Fibroblast of gingiva (primary cell): ENCODE measurements at regions not wholly inside any gene's neighbourhood (a gene's known extent, or its start where the extent isn't known, plus 50 kb on each side); places are given as distances from the start of the nearest gene placed in this dataset.

ENCODE experiments used
- DNase-seq: peaks from one replicate; pipeline ENCODE4 v3.0.0-alpha.2; 2011; ENCODE audit warnings: low read depth

DNA sequence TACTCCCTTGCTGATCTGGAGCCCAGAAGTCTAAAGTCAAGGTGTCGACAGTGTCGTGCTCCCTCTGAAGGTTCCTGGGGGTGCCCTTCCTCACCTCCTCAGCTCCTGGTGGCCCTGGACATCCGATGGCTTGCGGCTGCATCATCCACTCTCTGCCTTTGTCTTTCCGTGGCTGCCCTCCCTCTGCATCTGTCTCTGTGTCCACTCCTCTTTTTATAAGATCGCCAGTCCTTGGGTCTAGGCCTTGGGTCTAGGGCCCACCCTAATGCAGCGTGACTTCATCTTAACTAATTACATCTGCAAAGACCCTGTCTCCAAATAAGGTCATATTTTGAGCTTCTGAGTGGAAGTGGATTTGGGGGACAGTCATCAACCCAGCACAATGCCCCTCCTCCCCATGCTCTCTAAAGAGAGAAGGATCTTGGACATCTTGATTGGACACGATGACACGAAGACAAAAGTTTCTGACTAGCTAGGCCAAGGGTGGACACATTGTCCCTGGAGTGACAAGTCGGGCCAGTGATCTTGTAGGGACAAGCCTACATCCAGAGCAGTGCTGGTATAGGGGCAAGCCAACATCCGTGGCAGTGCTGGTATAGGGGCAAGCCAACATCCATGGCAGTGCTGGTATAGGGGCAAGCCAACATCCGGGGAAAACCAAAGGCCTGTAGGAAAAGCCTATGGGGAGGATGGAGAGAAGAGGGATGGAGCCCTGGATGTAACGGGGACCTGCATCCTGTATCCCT lies 93.9 kb upstream of the DIO3 start:
- no peak for DNase-seq

DNA sequence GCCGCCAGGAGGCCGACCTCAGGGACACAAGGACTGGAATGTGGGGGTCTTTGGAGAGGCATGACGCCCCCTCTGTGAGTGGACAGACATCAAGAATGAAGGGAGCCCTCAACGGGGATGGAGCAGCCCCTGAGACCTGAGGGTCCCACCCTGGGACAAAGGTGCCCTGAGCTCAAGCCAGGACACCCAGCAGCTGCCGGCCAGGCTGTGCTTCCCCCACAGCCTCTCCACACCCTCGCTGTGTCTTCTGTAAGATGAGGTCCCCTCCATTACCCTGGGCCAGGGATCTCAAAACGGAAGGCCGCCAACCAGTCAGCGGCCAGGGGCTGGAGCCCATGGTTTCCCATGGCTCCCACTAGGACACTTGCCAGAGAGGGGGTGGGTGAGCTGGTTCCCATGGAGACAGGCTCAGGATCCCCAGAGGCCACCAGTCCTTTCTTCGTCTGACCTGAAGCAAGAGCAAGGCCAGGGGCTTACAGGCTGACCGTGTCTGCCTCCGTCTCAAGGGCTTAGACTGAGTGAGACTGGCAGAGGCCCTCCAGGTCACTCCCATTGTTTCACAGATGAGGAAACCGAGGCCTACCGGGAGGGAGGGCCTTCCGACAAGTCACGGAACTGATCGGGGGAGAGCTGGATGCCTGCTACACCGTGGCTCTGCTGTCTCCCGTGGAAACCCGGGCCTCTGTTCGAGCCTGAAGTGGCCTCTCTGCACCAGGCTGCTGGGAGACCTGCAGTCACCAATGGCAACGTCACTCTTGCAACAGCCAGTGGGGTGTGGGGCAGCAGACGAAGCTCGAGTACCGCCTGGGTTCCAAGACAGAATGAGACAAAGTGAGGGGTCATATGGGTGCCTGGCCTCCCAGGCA lies 91.7 kb upstream of the DIO3 start:
- DNase-seq = no peak

DNA sequence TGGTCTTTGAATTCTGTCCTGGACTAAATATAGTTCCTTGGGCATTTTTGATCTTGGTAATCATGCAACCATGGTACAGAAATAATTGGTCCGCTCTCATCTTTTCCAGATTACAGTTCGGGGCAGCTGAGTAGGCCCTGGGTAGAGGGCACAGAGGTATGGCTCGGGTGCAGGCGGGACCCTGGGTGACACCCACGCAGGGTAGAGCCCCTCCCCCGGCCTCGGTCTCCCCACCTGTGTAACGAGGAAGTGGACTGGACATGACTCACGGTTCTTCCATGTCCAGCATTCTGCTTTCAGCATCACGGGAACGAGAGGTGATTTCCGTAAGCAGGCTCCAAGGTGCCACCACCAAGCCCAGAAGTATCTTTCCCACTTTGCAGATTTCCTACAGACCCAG lies 91.0 kb upstream of the DIO3 start:
- DNase-seq = no peak

DNA sequence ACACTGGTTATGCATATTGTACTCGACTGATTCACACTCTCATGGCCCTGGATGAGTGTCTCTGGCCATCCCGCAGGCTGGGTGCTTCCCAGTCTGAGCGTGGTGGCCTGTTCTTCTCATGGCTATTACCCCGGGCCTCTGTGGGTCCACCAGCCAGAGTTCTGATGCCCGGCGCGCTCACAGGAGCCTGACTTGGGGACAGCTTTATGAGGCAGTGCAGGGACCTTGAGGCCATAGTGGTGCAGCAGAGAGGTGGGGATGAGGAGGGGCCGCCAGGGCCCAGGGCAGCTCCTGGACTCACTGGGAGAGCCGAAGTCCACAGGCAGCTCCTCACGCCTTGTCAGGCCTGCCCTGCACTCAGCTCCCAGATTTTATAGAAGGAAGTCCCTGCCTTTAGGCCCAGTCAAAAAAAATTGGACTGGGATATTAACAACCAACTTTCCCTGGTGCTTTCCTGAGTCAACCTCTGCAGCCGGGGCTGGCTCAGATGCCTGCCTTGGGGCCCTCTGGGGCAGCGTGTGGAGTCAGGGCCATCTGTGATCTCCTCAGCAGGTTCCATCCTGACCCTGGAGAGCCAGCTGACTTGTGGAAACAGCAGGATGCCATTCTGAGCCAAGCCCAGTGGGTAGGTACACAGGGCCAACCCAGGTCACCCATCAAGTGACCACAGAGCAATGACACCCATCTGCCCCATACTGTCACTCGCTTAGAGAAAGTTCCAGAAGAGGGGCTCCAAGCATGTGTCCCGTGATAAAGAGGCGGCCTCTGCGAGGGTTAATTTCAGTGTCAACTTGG lies 89.4 kb upstream of the DIO3 start:
- no peak for DNase-seq

DNA sequence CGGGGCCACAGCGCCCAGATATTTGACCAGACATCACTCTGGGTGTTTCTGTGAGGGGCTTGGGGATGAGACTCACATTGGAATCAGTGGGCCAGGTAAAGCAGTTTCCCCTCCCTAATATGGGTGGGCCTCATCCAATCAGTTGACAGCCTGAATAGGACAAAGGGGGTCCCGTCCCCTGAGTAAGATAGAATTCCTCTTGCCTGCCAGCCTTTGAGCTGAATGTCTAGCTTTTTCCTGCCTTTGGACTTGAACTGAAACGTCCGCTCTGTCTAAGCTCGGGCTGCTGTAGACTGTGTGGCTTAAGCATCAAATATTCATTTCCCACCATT lies 88.8 kb upstream of the DIO3 start:
- no peak for DNase-seq

DNA sequence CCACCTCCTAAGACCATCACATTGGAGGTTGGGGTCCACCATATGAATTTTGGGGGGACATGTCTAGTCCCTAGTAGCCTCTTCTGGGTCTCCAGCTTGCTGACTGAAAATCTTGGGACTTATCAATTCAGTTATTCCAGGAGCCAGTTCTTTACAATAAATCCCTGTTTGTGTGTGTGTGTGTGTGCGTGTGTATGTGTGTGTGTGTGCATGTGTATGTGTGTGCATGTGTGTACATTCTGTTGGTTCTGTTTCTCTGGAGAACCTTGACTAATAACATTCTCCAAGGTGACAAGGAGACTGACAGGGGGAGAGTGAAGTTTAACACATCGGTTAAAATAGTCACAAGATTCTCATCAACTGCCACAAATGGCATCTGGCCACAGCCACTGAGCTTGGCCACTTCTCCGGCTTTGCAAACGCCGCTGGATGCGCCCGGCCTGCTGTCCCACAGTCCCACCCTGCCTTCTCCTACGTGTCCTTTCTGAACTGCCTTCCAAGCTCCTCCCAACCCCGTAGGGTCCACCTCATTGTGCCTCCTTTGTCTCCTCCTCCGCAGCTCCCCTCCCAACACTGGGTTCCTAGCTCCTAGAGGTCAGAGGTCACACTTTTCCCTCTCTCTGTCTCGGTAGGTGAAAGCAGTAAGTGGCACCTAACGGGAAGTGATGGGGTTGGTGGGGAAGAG lies 88.1 kb upstream of the DIO3 start:
- no peak for DNase-seq

DNA sequence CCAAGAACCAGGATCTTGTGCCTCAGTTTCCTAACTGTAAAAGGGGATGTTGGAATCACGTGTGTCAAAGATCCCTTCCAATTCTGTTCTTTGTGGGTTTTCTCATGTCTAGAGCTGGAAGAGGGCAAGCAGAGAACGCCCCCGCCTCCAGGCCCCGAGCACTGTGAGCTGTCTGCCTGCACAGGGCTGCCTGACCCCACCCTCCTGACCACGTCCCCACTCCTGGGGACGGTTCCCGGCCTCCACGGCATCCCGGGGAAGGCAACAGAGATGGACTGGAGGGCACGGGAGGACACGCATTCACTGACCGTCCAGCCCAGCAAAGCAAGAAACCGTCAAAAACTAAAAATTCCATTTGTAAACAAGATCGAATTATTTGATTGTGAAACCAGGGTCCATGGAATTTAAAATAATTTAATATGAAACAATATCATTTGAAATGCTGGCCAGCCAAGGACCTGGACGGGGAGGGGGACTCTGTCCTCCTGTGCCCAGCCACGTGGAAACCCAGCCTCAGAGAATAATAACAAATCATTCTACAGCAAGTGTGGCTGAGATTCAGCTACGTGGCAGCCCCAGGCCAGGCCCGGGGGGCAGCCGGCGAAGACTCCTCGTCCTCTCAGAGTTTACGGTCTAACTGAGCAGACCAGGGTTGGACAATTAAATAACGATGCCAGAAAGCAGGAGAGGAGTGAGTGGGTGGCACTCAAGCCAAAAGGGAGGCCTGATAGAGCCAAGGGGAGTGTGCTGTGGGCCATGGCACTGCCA lies 87.3 kb upstream of the DIO3 start:
- peak; percentile 37 for DNase-seq

DNA sequence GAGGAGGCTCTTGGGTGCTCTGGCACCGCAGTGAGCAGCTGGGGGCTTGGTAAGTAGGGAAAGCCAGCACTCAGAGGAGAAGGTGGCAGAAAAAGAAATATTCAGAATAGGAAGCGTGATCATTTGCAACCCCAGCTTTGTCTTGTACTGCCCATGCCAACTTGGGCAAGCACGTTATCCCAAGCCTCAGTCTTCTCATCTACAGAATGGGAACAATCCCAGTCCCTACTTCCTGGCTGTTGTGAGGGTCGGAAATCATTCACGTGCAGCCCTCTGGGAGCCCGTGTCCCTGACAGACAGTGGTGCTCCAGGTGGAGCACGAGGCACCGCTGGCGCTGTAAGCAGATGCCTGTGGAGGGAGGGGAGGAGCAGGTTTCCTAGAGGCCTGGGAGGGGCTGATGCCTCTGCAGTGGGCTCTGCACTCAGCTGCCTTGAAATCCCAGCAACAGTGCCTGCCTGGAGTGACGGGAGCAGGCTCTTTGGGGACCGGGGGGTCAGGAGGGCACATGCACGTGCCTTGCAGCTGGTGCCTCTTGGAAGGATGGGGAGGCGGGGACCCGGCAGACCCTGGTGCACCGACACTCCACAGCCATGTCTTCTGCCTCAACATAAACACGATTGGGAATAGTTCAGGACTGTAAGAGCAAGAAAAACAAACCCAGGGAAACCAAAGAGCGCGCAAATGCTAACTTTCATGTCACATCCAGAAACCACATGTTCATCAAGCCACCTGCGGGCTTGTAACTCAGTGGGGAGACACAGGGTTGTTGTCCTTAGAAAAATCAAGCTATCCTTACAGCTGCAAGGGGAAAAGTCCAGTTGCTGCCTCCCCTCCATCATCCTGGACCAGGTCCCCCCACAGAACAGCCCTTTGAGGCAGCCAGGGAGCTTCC lies 86.5 kb upstream of the DIO3 start:
- no peak for DNase-seq

DNA sequence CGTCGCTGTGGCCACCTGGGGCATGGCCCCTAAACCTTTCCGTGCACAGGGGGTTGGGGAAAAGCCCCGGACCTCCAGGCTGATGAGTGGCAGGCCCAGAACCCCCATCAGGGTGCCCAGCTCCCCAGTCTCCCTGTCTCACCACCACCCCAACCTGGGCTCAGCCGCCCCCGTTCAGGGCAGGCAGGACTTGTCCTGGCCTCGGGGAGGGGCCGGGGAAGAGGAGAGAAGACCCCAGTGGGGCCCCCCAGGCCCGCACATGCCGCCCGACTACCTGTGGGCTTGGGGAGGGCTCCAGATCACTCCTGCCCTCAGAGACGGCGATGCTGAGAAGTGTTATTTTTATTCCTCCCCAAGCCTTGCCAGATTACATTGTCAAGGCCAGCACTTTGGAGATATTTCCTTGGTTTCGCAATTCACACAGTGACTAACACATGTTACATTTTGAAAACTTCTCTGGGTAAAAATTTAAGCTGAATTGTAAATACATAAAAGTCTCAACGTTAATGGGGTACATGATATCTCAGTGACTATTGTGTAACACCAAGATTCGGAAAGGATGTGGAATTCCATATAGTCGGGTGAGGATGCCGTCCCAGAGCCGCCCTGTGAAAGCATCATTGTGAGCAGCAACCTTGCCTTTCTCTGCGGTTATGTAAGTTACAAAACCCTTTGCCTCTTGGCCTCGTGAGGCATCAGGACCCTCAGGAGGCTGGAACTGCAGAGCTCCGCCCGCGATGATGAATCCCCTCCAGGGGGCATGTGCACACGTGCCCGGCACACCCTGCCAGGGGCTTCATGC lies 85.6 kb upstream of the DIO3 start:
- peak; percentile 82 for DNase-seq

DNA sequence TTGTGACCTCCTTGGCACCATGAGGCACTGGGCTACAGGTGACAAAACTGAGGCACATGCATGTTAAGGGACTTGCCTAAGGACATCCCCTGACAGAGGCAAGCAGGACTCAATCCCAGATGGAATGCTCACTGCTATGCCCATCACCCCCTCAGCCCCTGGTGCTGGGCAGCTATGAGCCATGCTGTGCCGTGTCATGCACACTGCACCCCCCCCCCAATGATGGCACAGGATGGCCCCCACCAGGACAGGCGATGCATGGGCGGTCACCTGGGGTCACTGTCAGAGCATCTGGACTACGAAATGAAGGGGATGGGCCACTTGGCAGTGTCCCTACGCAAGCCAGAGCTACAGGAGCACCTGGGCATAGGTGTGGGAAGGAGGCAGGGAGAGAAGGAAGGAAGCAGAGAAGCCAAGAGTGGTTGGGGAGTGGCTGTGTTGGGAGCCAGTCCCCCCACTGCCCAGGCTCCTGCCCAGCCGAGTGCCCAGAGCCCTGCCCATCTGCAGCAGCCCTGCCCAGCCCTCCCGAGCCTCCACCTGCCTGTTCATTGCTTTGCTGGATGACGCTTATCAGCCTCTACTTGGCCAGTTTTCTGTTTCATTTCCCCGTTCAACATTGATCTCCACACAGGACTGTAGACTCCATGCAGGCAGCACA lies 84.9 kb upstream of the DIO3 start:
- DNase-seq = no peak

DNA sequence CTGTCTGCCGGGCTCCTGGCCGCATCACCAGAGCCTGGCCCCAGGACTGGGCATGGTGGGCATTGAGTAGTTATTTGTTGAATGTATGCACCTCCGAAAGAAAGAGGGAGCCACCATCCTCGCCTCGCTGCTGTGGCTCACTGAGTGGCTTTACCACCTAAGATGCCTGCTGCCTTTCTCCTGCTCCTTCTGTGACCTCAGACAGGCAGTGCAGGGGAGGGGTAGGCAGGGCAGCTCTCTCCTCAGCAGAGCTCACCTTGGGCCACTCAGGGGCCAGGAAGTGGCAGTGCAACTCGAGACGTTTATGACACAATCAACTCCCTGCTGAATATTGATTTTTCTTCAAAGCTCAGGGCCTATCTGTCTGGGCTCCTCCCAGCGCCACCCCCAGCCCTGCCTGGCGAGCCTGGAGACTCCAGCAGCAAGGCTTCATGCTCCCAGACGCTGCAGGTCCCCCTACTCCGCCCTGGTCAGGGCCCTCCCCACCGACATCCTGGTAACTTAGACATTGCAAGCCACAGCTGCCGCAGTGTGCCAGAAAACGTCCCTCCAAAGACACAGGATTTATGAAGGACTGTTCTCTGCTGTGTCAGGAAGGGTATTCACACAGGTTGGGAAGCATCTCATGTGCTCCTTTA lies 84.3 kb upstream of the DIO3 start:
- DNase-seq = no peak

DNA sequence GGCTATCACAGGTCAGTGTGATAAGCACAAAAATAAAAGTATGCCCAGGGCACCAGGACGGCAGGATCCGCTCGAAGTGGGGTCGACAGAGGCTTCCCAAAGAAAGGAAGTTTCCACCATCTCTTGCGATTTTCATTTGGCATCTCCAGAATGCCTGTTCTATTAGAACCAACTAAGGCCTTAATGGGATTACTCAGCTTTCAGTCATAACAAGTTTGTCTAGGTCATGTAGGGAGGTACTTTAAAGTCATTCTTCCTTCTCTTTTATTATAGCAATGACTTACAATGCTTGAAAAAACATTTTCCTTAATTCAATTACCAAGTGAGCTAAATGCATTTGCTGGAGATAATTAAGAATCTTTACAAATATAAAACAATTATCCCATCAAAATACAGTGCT lies 83.6 kb upstream of the DIO3 start:
- no peak for DNase-seq

DNA sequence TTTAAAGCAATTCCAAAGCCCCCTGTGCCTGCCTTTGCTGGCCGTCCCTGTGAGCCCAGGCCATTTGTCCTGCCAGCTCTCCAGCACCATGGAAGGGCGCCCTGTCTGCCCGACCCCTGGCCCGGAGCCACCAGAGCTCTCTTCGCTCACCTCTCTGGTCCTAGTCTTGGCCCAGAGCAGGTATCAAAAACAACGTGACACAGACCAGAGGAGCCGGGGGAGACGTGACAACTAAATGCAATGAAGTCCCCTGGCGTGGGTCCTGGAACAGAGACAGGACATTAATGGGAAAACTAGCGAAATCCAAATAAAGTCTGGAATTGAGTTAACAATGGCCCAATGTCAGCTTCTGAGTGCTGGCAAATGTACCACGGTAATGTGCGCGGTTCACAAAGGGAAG lies 83.2 kb upstream of the DIO3 start:
- no peak for DNase-seq

DNA sequence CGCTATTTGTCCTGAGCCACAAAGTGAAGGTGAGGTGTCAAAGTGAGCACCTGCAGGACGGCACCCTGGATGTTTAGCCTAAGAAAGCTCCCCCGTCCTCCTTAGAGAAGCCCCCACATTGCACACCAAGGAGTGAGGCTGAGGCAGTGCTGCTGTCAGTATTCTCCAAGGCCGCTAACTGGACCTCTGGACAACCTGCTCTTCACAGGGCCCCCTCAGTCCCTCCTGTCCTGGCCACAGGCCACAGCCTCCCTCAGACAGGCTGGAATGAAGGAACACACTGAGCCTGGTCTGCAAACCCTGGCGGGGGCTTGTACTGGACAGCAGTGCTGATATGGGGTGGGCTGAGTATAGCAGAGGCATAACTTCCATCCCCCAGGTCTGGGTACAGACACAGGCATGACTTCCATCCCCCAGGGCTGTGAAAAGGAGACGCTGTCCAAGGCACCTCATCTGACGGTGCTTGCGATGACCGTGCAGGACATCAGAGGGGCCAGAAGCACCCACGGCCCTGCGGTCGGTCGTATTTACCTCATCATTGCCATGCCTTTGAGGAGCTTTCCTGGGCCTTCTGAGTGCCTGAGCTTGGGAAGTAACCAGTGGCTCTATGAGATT lies 82.4 kb upstream of the DIO3 start:
- DNase-seq = no peak

DNA sequence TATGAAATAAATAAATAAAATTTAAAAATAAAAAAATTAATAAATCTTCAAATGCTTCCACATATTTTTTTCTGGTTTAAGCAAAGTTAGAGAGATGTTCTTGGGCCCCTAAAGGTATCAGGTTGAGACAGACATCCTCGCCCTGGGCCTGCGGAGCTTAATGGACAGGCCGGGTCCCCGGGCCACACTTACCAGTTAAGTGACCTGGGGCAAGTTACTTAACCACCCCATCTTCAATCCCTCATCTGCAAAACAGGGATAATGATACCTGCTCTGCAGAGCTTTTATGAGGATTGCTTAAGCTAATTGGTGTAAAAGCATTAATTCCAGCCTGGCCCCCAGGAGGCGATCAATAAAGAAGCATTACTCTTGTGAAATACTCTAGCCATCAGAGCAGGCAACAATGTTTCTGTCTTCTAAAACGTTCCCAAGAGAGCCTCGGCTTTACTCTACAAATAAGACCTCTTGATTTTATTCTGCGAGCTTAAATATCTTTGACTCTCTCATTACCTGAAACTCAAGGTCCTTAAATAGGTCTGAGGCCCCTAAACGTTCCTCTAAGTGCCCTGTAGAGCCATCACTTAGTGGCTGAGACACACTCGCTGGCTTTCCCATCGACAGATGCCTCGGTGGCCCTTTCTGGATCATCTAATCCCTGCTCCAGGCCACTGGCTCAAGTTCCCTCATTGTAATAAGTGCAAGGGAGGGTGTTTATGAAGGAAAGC lies 81.1 kb upstream of the DIO3 start:
- DNase-seq = no peak

DNA sequence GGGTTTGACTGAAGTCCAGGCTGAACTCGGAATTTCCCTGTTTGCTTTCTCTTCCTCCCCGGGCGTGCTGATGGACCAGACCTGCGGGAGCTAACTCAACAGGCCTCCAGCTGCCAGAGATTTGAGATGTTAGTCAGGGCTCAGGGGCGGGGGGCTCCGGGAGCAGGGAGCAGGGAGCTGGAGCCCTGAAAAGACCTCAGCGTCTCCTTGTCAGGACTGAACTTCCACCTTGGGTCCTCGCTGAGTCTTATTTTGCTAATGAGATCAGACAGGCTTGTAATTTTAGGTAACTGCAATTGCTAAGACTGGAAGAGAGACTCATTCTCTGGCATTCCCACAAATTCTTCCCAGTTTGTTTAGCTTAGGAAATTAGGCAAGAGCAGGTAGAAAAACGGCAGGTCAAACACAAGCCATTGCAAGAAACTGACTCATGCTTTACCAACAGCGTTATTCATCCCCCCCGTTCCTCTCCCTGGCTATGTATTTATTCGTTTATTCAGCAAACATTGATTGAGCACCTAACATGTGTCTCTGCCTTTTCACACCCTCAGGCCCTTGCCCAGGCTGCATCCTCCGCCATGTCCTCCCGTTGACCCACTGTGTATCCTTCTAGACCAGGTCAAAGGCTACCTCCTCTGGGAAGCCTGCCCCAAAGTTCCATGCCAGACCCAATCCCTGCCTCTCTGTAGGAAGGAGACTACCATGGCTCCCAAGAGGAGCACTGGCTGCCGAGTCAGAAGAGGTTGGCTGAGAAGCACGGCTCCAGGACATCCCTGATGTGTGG lies 80.4 kb upstream of the DIO3 start:
- peak; percentile 33 for DNase-seq

DNA sequence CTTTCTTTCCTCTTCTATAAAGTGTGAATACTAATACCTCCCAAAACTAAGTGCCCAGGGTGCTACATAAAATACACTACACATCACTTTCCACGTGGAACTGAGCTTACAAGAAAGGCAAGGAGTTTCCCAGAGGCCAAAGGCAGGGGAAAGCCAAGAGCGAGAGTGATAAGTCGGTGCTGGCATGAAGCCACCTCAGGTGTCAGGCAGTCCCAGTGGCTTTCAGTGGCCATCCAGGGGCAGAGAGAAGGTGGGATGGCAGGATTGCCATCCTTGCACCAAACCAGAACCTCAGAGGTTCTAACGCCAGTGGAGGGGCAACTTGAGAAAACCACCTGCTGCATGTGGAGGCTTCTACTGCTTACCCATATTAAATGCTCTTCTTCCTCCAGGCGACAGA lies 79.7 kb upstream of the DIO3 start:
- no peak for DNase-seq
